Endothelial cell (in vitro differentiated cells): ENCODE measurements at regions not wholly inside any gene's neighbourhood (a gene's known extent, or its start where the extent isn't known, plus 50 kb on each side); places are given as distances from the start of the nearest gene placed in this dataset.

Source experiments
- DNase-seq: peaks from one replicate; pipeline ENCODE4 v3.0.0; 2021; ENCODE audit warnings: low spot score
- H3K27ac Mint-ChIP-seq: one replicate; pipeline ENCODE4 v1.8.0; 2021; ENCODE audit warnings: mixed read lengths, inconsistent platforms; ENCODE audit not compliant: unreplicated experiment
- H3K27me3 Mint-ChIP-seq: one replicate; pipeline ENCODE4 v1.8.0; 2021; ENCODE audit warnings: mild to moderate bottlenecking, moderate library complexity, mixed read lengths, inconsistent platforms; ENCODE audit not compliant: unreplicated experiment
- H3K36me3 Mint-ChIP-seq: one replicate; pipeline ENCODE4 v1.8.0; 2021; ENCODE audit warnings: mild to moderate bottlenecking, low read depth, mixed read lengths, inconsistent platforms; ENCODE audit not compliant: unreplicated experiment
- H3K4me1 Mint-ChIP-seq: one replicate; pipeline ENCODE4 v1.8.0; 2021; ENCODE audit warnings: mild to moderate bottlenecking, mixed read lengths, inconsistent platforms; ENCODE audit not compliant: unreplicated experiment
- H3K4me3 Mint-ChIP-seq: one replicate; pipeline ENCODE4 v1.8.0; 2021; ENCODE audit warnings: mild to moderate bottlenecking, mixed read lengths, inconsistent platforms; ENCODE audit not compliant: unreplicated experiment
- H3K9me3 Mint-ChIP-seq: one replicate; pipeline ENCODE4 v1.8.0; 2021; ENCODE audit warnings: mixed read lengths, inconsistent platforms; ENCODE audit not compliant: unreplicated experiment
- TF ChIP-seq, protein P1 (sequence below): fragments of 200-600 bp; sonication (generic); IDR thresholded peaks from one replicate; pipeline ENCODE4 v1.5.0; 2021; ENCODE audit warnings: antibody characterized with exemption; ENCODE audit not compliant: unreplicated experiment

DNA sequence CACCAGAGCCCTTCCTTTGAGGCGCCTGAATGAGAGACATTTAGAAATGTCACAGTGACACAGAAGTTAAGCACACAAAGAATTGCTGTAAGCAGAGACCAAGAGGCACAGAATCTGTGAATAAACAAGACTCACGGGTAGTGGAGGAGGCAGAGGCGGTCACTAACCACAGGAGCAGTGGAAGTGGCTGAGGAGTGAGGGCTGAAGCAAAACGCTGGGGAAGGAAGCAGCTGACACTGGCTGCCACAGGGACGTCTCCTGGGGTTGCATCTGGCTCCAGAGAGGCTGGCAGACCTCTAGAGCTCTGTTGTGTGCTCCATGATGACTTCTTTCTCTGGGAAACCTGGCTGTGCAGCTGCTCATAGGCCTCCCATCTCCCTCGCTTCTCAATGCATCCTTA is 65.0 kb upstream of the SLC2A12 start:
- H3K36me3 Mint-ChIP-seq = no peaks in the 10 kb centered on the region
- DNase-seq = no peak
- peaks cover 5% of the 10 kb centered on the region for H3K4me1 Mint-ChIP-seq
- H3K27ac Mint-ChIP-seq = no peak overlapping the region
- H3K27me3 Mint-ChIP-seq = no peaks in the 10 kb centered on the region
- H3K4me3 Mint-ChIP-seq = no peak overlapping the region
- no peaks in the 10 kb centered on the region for H3K9me3 Mint-ChIP-seq
- TF ChIP-seq, protein P1, sequence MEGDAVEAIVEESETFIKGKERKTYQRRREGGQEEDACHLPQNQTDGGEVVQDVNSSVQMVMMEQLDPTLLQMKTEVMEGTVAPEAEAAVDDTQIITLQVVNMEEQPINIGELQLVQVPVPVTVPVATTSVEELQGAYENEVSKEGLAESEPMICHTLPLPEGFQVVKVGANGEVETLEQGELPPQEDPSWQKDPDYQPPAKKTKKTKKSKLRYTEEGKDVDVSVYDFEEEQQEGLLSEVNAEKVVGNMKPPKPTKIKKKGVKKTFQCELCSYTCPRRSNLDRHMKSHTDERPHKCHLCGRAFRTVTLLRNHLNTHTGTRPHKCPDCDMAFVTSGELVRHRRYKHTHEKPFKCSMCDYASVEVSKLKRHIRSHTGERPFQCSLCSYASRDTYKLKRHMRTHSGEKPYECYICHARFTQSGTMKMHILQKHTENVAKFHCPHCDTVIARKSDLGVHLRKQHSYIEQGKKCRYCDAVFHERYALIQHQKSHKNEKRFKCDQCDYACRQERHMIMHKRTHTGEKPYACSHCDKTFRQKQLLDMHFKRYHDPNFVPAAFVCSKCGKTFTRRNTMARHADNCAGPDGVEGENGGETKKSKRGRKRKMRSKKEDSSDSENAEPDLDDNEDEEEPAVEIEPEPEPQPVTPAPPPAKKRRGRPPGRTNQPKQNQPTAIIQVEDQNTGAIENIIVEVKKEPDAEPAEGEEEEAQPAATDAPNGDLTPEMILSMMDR = no peak

- Mint-ChIP-seq H3K27ac (no peak overlapping the region), H3K27me3 (no peaks in the 10 kb centered on the region), H3K36me3 (no peaks in the 10 kb centered on the region), H3K4me1 (peaks cover 13% of the 10 kb centered on the region), H3K4me3 (no peak overlapping the region), H3K9me3 (no peaks in the 10 kb centered on the region)
- DNase-seq = no peak
- TF ChIP-seq, protein P1 = no peak
These were observed 63.3 kb upstream of the SLC2A12 start for GRCh38 chr6:134115715-134116074.

DNA sequence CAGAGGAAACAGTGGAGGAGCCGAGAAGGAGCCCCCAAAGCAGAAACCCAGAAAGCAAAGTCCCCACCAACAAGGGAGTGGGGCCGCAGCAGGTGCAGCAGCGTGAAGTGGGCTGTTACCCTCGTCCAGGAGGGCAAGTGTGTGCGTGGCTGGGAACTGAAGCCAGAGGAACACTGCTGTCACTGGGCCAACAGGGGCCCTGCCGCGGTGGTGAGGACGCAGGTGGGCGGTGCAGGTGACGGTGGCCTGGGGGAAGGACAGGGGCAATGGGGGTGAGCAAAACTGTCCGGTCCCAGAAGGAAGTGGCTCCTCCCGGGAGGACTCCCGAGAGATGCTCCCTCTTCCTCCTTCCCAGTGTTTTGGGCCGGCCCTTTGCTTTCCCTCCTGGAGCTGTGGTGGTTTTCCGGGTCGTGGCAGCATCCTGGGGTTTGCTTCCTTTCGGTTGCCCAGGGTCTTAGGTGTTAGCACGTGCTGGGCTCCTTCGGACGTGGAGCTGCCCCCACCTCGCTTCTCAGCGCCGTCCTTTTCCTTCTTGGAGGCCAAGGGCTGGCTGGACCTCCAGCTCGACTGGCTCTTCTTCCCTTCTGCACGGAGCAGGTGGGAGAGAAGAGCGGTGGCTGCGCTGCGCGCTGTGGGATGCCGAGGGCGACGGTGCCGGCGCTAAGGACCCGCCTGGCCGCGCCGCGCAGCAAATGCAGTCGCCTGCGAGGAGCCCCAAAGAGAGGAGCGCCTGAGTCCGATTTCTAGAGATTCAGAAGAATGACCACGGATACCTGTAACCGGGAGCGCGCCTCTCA is 62.7 kb upstream of the SLC2A12 start:
- Mint-ChIP-seq H3K36me3 (no peaks in the 10 kb centered on the region), H3K4me1 (peaks cover 13% of the 10 kb centered on the region), H3K9me3 (no peaks in the 10 kb centered on the region), H3K27ac (no peak overlapping the region), H3K4me3 (no peak overlapping the region), H3K27me3 (no peaks in the 10 kb centered on the region)
- TF ChIP-seq, protein P1 = no peak
- DNase-seq = no peak

DNA sequence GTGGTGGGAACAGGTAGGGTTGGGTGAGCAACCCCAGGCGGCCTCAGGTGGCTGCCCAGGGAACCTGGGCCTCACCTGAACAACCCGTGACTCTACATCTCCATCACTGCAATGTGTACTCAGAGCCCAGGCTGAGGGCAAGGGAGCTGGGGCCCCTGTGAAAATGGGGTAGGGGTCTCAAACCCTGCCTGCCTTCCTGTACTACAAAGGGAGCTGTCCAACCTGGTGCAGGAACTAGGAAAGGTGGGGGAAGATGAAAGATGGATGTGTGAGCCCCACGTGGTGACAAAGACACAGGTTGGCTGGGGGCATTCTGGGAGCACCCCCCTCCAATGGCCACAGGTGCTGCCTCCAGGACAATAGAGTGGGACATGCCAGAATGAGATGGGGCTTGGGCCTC is 62.1 kb upstream of the SLC2A12 start:
- no peak for DNase-seq
- peaks cover 13% of the 10 kb centered on the region for H3K4me1 Mint-ChIP-seq
- no peaks in the 10 kb centered on the region for H3K36me3 Mint-ChIP-seq
- no peak overlapping the region for H3K27ac Mint-ChIP-seq
- no peaks in the 10 kb centered on the region for H3K27me3 Mint-ChIP-seq
- TF ChIP-seq, protein P1 = no peak
- no peak overlapping the region for H3K4me3 Mint-ChIP-seq
- no peaks in the 10 kb centered on the region for H3K9me3 Mint-ChIP-seq

GRCh38 chr6:134111726-134112125 is 59.3 kb upstream of the SLC2A12 start:
- Mint-ChIP-seq H3K4me1 (peaks cover 13% of the 10 kb centered on the region), H3K9me3 (no peaks in the 10 kb centered on the region), H3K36me3 (no peaks in the 10 kb centered on the region), H3K4me3 (no peak overlapping the region), H3K27me3 (no peaks in the 10 kb centered on the region), H3K27ac (peak overlapping the region; percentile 30)
- no peak for DNase-seq
- TF ChIP-seq, protein P1 = no peak
